HUDEP-2 (cell line): ENCODE measurements at regions not wholly inside any gene's neighbourhood (a gene's known extent, or its start where the extent isn't known, plus 50 kb on each side); places are given as distances from the start of the nearest gene placed in this dataset.

Experiments
- DNase-seq, 76 experiments: peaks; one replicate each; lab custom pipeline; 2025; ENCODE audit not compliant: unreplicated experiment in 76 of 76; lab: John Stamatoyannopoulos, UW

DNA sequence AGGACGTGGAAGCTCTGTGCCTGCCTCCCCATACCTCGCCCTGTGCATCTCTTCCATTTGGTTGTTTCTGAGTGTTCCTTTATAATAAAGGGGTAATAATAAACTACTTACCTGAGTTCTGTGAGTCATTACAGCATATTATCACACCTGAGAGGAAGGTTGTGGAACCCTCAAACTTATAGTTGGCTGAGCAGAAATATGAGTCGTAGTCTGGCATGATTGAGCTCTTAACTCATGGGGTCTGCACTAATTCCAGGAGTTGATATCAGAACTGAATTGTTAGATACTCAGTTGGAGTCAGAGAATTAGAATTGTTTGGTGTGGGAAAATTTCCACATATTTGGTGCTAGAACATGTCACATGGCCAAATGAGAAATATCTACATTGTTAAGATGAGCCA is 52.4 kb upstream of the HTR2A start:
- DNase-seq: no peak

DNA sequence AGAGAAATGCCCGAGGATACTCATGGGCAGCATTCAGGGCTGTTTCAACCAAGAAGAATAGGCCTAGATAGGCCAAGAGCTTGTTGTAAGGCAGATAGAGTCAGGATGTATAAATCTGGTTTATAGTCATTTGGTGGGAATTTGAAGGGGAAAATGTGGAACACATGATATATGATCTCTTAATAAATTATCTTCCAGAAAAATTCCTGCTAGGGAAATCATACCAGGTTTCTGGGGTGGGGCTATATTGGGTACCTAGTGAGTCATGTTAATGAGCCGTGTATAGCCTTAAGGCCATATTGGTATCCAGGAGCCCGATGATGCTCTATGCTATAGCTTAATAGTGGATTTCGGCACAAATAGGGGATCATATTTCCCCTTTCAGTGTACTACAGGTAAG is 51.5 kb upstream of the HTR2A start:
- no peak for DNase-seq

DNA sequence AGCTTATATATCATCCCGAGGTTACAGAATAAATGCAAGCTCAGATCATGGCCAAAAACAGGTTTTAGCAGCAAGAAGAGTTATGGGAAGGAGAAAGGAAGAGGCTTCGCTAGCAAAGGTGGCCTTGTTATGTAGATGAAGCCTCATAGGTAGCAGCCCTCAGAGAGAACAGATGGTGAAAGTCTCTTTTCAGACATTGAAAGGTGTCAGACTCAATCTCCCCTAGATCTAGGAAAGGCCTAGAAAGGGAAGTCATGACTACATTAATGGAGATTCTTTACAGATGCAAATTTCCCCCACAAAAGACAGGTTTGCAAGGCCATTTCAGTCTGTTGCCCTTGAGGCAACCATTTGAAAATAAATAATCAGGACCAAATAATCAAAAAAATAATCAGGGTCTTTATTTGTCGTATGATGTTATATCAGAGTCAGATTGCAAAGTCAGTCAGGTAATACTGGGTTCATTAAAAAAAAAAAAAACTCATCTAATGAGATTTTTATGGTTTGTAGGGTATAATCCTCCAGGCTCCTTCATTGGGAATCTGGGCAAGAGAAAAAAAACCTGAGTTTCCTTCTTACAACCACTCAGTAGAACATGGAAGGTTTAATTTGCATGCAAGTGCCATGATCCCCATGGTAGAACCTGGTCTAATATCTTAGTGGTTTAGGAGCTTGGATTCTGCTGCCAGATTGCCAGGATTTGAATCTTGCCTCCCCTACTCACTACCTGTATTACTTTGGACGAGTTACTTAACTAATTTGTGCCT is 50.8 kb upstream of the HTR2A start:
- no peak for DNase-seq
